AG04449 (cell line): ENCODE measurements at regions not wholly inside any gene's neighbourhood (a gene's known extent, or its start where the extent isn't known, plus 50 kb on each side); places are given as distances from the start of the nearest gene placed in this dataset.

Source experiments
- CTCF ChIA-PET: fragments of 350-600 bp; formaldehyde crosslinking; extraction: SDS; loops from one replicate; lab custom pipeline; 2021; ENCODE audit warnings: antibody characterized with exemption; lab: Yijun Ruan, JAX
- POLR2A ChIA-PET: fragments of 400-600, 350-600 bp; formaldehyde crosslinking; extraction: SDS; loops from one replicate; lab custom pipeline; 2020; ENCODE audit warnings: antibody characterized with exemption, inconsistent platforms; lab: Yijun Ruan, JAX
- DNase-seq: peaks from one replicate; pipeline ENCODE4 v3.0.0-alpha.2; 2010; ENCODE audit warnings: low read depth, low spot score
- H3K4me3 ChIP-seq: 2 replicates; pipeline ENCODE4 v1.5.1; 2011; ENCODE audit warnings: low read depth, mild to moderate bottlenecking, control low read depth, low read length
- TF ChIP-seq, protein P1 (sequence below): IDR thresholded peaks from one replicate; pipeline ENCODE4 v1.5.1; 2011; ENCODE audit warnings: mild to moderate bottlenecking, moderate library complexity, low read length, control low read depth, inconsistent platforms; ENCODE audit not compliant: insufficient read depth; ENCODE audit errors: missing control alignments

DNA sequence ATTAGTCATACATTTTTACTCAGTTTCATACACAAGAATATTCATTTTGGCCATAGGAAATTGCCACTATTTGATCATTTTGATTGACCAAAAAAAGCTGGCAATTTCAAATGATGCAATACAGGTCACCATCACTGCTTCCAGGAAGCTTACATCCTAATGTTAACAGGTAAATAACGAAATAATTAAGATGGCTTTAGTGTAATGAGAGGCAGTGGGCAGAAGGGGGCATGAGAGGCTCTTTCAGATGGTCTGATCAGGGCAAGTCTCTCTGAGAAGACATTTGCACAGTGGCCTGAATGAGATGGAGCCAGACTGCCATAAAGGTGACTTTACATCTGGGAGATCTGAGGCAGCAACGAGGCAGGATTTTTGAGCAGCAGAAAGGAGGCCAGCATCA, 170.7 kb downstream of the SLIT2 start:
- POLR2A ChIA-PET: no interaction called here
- no peak overlapping the region for H3K4me3 ChIP-seq
- TF ChIP-seq, protein P1, sequence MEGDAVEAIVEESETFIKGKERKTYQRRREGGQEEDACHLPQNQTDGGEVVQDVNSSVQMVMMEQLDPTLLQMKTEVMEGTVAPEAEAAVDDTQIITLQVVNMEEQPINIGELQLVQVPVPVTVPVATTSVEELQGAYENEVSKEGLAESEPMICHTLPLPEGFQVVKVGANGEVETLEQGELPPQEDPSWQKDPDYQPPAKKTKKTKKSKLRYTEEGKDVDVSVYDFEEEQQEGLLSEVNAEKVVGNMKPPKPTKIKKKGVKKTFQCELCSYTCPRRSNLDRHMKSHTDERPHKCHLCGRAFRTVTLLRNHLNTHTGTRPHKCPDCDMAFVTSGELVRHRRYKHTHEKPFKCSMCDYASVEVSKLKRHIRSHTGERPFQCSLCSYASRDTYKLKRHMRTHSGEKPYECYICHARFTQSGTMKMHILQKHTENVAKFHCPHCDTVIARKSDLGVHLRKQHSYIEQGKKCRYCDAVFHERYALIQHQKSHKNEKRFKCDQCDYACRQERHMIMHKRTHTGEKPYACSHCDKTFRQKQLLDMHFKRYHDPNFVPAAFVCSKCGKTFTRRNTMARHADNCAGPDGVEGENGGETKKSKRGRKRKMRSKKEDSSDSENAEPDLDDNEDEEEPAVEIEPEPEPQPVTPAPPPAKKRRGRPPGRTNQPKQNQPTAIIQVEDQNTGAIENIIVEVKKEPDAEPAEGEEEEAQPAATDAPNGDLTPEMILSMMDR: peak; percentile 54
- CTCF ChIA-PET: interaction anchor here (0.7 to 2.6 kb wide), 15 partner anchors 9 to 263 kb away, joined by 3 to 25 read pairs (median 4); no protein-coding TSS in a partner anchor
- DNase-seq: no peak

DNA sequence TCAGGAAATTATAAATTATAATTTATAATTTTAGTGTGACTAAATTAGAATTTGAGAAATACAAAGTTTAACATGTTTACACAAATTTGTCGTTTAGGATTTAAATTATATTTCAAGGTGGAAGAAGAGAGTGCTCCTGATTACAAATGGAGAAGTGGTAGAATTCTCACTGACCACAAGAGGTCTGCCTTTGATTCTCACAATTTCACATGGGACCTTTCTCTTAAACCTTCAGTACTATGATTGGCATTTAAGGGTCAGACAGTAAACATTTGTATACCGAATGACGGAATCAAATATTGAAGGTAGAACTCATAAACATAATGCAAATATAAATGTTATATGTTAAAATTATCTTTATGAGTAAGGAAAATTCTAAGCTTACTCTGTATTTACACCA, 171.7 kb downstream of the SLIT2 start:
- TF ChIP-seq, protein P1: no peak
- ChIA-PET POLR2A (no interaction called here), CTCF (no interaction called here)
- no peak for DNase-seq
- H3K4me3 ChIP-seq: no peak overlapping the region

DNA sequence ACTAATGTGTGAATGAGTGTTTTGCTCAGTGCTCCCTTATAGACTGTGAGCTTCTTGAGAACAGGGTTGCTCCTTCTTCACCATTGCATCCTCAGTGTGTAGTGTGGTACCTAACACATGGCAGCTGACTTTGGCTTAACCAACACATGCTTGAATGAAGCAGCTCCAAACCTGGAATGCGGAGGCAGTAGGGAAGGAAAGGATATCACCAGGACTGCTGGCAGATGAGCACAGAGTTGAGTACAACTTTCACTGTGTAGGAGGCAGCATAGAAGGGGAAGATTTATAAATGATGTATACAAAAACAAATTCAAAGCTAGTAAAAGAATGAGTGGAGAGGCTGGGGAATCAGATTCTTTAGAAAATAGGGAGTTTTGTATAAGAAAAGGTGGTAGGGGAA, 174.3 kb downstream of the SLIT2 start:
- ChIA-PET POLR2A (no interaction called here), CTCF (interaction anchor here (1.0 to 5.8 kb wide), 6 partner anchors 9 to 259 kb away, joined by 3 to 69 read pairs (median 16); partner anchors contain the start of gene SLIT2)
- DNase-seq: no peak
- H3K4me3 ChIP-seq: no peak overlapping the region
- TF ChIP-seq, protein P1: no peak

DNA sequence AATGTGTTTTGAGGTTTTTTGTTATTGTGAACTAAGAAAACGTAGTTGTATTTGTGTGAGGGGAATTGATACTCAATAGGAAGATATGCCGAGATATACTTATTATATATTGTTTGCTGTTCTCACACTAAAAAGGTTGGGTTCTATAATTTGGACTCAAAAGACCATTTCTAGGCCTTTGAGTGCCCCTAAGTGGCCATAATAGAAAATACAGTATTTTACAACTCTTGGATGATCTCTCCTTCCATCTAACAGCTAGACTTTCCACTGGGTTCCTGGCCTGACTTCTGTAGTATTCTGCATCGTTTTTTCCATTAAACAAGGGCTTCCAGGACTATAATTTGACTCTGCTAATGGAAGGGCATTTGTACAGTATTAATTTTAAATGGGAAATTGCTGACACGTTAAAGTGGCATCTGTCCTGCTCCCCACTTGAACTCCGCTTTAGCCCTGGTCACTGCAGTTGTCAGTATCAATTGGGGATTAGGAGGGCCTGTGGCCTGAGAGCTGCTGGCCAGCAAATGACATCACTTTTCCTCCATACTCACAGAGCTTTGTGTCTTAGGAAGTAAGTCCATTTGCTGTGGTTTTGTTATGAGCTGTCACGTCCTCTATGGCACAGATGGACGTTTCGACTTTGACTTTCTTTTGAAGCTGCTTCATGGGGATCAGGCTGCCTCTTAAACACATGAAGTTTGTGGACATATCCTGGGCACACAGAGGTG, 176.9 kb downstream of the SLIT2 start:
- ChIA-PET POLR2A (no interaction called here), CTCF (interaction anchor here (0.7 to 5.8 kb wide), 19 partner anchors 10 to 1208 kb away, joined by 3 to 69 read pairs (median 4); partner anchors contain the start of gene SLIT2)
- DNase-seq: no peak
- no peak overlapping the region for H3K4me3 ChIP-seq
- TF ChIP-seq, protein P1: peak; percentile 9

DNA sequence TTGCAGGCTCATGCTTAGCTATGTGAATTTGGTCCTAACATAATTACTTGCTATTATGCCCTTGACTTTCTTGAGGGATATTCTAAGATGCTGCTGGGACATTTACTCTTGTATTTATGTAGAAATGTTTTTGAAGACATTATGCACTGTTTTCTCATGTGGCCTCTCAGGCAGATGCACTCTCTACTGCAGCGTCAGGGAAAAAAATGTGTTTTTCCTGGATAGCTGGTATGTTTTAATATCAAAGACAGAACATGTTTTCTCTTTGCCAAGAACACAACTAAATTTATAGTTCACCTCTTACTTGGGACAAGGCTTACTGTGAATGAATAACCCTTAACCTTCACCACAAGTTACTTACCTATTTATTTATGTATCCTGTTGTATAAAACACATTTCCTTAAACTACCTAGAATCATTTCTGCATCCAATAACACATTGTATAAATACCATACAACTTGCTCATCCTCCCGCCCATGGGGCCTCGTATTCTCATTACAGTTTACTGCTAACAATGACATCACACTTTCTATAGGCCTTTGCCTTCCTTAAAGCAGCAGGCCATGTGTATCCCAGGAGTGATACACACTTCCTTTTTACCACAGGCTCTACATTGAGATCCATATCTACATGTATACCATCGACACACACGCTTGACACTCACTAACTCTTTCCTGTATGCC, 178.7 kb downstream of the SLIT2 start:
- ChIA-PET POLR2A (no interaction called here), CTCF (interaction anchor here (0.8 to 5.8 kb wide), 12 partner anchors 8 to 257 kb away, joined by 3 to 69 read pairs (median 9); partner anchors contain the start of gene SLIT2)
- TF ChIP-seq, protein P1: no peak
- no peak overlapping the region for H3K4me3 ChIP-seq
- no peak for DNase-seq

DNA sequence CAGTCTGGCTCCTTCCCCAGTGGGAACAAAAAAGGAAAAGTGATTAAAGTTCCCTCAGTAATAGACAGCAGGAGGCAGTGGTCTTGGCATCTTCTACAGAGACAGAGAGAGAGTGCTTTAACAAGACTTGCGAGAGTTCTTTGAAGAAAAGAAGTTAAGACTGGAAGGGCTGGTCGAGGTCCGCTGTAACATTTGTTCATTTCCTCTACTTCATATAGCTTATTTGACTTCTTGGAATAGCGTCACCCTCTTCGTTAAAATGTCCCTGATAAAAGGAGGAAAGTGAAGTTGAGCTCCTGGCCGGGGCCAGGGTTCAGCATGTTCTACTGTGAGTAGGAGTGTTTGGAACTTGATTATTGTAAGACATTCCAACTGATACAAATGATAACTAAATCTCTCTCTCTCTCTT, 179.8 kb downstream of the SLIT2 start:
- no peak overlapping the region for H3K4me3 ChIP-seq
- DNase-seq: no peak
- POLR2A ChIA-PET: no interaction called here
- TF ChIP-seq, protein P1: no peak
- CTCF ChIA-PET: interaction anchor here (1.0 to 5.5 kb wide), 5 partner anchors 9 to 254 kb away, joined by 3 to 21 read pairs (median 7); no protein-coding TSS in a partner anchor
